Prostate gland (tissue), 2 donors: ENCODE measurements at regions not wholly inside any gene's neighbourhood (a gene's known extent, or its start where the extent isn't known, plus 50 kb on each side); places are given as distances from the start of the nearest gene placed in this dataset.
"Not testable (repeated sequence)": the region's sequence is repeated elsewhere in the genome, so short reads cannot be mapped to it uniquely, and the experiment has no call there.

Source experiments
- POLR2A ChIP-seq: fragments of 450-650 bp; IDR thresholded peaks from one replicate; pipeline ENCODE4 v1.6.1; 2016; ENCODE audit warnings: antibody characterized with exemption, mild to moderate bottlenecking
- TF ChIP-seq, protein P1 (sequence below), 4 experiments: fragments of 200-600 bp in 2 of 4; fragments of 450-650 bp in 2 of 4; sonication (generic) in 2 of 4; IDR thresholded peaks; 1 replicate in 3 of 4; 2 replicates in 1 of 4; pipeline ENCODE4 v1.5.1; 2016 to 2019; ENCODE audit warnings: antibody characterized with exemption in 4 of 4, mild to moderate bottlenecking in 2 of 4, moderate library complexity in 2 of 4

DNA sequence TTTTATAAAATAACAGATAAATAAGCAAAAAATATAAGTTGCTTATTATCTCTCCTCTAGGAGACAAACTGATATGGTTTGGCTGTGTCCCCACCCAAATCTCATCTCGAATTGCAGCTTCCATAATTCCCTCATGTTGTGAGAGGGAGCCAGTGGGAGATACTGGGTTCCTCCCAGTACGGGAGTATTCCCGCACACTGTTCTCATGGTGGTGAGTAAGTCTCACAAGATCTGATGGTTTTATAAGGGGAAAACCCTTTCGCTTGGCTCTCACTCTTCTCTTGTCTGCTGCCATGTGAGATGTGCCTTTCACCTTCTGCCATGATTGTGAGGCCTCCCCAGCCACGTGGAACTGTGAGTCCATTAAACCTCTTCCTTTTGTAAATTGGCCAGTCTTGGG lies 204.3 kb downstream of the RPS24 start:
- TF ChIP-seq, protein P1, sequence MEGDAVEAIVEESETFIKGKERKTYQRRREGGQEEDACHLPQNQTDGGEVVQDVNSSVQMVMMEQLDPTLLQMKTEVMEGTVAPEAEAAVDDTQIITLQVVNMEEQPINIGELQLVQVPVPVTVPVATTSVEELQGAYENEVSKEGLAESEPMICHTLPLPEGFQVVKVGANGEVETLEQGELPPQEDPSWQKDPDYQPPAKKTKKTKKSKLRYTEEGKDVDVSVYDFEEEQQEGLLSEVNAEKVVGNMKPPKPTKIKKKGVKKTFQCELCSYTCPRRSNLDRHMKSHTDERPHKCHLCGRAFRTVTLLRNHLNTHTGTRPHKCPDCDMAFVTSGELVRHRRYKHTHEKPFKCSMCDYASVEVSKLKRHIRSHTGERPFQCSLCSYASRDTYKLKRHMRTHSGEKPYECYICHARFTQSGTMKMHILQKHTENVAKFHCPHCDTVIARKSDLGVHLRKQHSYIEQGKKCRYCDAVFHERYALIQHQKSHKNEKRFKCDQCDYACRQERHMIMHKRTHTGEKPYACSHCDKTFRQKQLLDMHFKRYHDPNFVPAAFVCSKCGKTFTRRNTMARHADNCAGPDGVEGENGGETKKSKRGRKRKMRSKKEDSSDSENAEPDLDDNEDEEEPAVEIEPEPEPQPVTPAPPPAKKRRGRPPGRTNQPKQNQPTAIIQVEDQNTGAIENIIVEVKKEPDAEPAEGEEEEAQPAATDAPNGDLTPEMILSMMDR (IDR thresholded peaks at IDR 0.05) = not testable (repeated sequence)
- TF ChIP-seq POLR2A = not testable (repeated sequence)
